ENCODE measurements at regions not wholly inside any gene's neighbourhood (a gene's known extent, or its start where the extent isn't known, plus 50 kb on each side); places are given as distances from the start of the nearest gene placed in this dataset.

- ATAC-seq (replicated peaks) (no peak), DNase-seq (no peak)
- H3K36me3 Mint-ChIP-seq: no peaks in the 10 kb centered on the region
- H3K9me3 Mint-ChIP-seq: peaks cover 0 to 4% of the 10 kb centered on the region in 2 donors
- no peaks in the 10 kb centered on the region for H3K4me1 Mint-ChIP-seq
- no peak overlapping the region for H3K4me3 Mint-ChIP-seq
- no peaks in the 10 kb centered on the region for H3K27me3 Mint-ChIP-seq
- no peak overlapping the region for H3K27ac Mint-ChIP-seq
Observed at GRCh38 chr18:40356168-40356567, 1598.9 kb upstream of the PIK3C3 start.

GRCh38 chr18:40355726-40356125 is 1599.3 kb upstream of the PIK3C3 start:
- DNase-seq: no peak
- no peak for ATAC-seq (replicated peaks)
- Mint-ChIP-seq H3K4me1 (no peaks in the 10 kb centered on the region), H3K27me3 (no peaks in the 10 kb centered on the region), H3K27ac (no peak overlapping the region), H3K4me3 (no peak overlapping the region), H3K9me3 (peaks cover 0 to 4% of the 10 kb centered on the region in 2 donors), H3K36me3 (no peaks in the 10 kb centered on the region)

GRCh38 chr18:40348196-40348595 is 1606.8 kb upstream of the PIK3C3 start:
- no peak overlapping the region for H3K4me3 Mint-ChIP-seq
- ATAC-seq (replicated peaks) (no peak), DNase-seq (no peak)
- no peaks in the 10 kb centered on the region for H3K4me1 Mint-ChIP-seq
- H3K36me3 Mint-ChIP-seq: no peaks in the 10 kb centered on the region
- no peaks in the 10 kb centered on the region for H3K27me3 Mint-ChIP-seq
- H3K9me3 Mint-ChIP-seq: no peaks in the 10 kb centered on the region
- no peak overlapping the region for H3K27ac Mint-ChIP-seq

GRCh38 chr18:40347261-40347660 is 1607.8 kb upstream of the PIK3C3 start:
- no peak overlapping the region for H3K27ac Mint-ChIP-seq
- H3K4me1 Mint-ChIP-seq: no peaks in the 10 kb centered on the region
- ATAC-seq (replicated peaks) (no peak), DNase-seq (no peak)
- no peaks in the 10 kb centered on the region for H3K27me3 Mint-ChIP-seq
- no peak overlapping the region for H3K4me3 Mint-ChIP-seq
- H3K36me3 Mint-ChIP-seq: no peaks in the 10 kb centered on the region
- H3K9me3 Mint-ChIP-seq: peaks cover 0 to under 1% of the 10 kb centered on the region in 2 donors

- Mint-ChIP-seq H3K36me3 (no peaks in the 10 kb centered on the region), H3K4me3 (no peak overlapping the region), H3K27me3 (no peaks in the 10 kb centered on the region), H3K4me1 (no peaks in the 10 kb centered on the region), H3K27ac (no peak overlapping the region), H3K9me3 (peaks cover 0 to 3% of the 10 kb centered on the region in 2 donors)
- ATAC-seq (replicated peaks) (no peak), DNase-seq (no peak)
Observed at GRCh38 chr18:40346146-40346545, 1608.9 kb upstream of the PIK3C3 start.

GRCh38 chr18:40341701-40342100 is 1613.3 kb upstream of the PIK3C3 start:
- Mint-ChIP-seq H3K27ac (no peak overlapping the region), H3K27me3 (no peaks in the 10 kb centered on the region), H3K4me3 (no peak overlapping the region), H3K4me1 (no peaks in the 10 kb centered on the region), H3K36me3 (no peaks in the 10 kb centered on the region), H3K9me3 (peaks cover 0 to 7% of the 10 kb centered on the region in 2 donors)
- DNase-seq: no peak
- ATAC-seq (replicated peaks): no peak

- Mint-ChIP-seq H3K9me3 (peaks cover 4 to 12% of the 10 kb centered on the region in 2 donors), H3K4me3 (no peak overlapping the region), H3K36me3 (no peaks in the 10 kb centered on the region), H3K27me3 (no peaks in the 10 kb centered on the region), H3K27ac (no peak overlapping the region), H3K4me1 (no peaks in the 10 kb centered on the region)
- no peak for ATAC-seq (replicated peaks)
- DNase-seq: no peak
Observed at GRCh38 chr18:40338284-40338683, 1616.8 kb upstream of the PIK3C3 start.

GRCh38 chr18:40326985-40327384 is 1628.0 kb upstream of the PIK3C3 start:
- Mint-ChIP-seq H3K27me3 (no peaks in the 10 kb centered on the region), H3K36me3 (no peaks in the 10 kb centered on the region), H3K4me3 (no peak overlapping the region), H3K27ac (no peak overlapping the region), H3K9me3 (peaks cover 5 to 7% of the 10 kb centered on the region in 2 donors), H3K4me1 (no peaks in the 10 kb centered on the region)
- no peak for DNase-seq
- no peak for ATAC-seq (replicated peaks)

- no peak for ATAC-seq (replicated peaks)
Observed at GRCh38 chr18:40325988-40326387, 1629.0 kb upstream of the PIK3C3 start.

GRCh38 chr18:40314199-40314598 is 1640.8 kb upstream of the PIK3C3 start:
- Mint-ChIP-seq H3K4me1 (no peaks in the 10 kb centered on the region), H3K4me3 (no peak overlapping the region), H3K9me3 (peaks cover 0 to 2% of the 10 kb centered on the region in 2 donors), H3K27ac (no peak overlapping the region), H3K36me3 (no peaks in the 10 kb centered on the region), H3K27me3 (no peaks in the 10 kb centered on the region)
- DNase-seq (no peak), ATAC-seq (replicated peaks) (no peak)

More at GRCh38 chr18:40325988-40326387, 1629.0 kb upstream of the PIK3C3 start:
- Mint-ChIP-seq H3K4me1 (no peaks in the 10 kb centered on the region), H3K9me3 (peaks cover 3 to 7% of the 10 kb centered on the region in 2 donors), H3K27ac (no peak overlapping the region), H3K27me3 (no peaks in the 10 kb centered on the region), H3K4me3 (no peak overlapping the region), H3K36me3 (no peaks in the 10 kb centered on the region)
- no peak for DNase-seq

GRCh38 chr18:40313030-40313642 is 1641.9 kb upstream of the PIK3C3 start:
- no peak for DNase-seq
- no peaks in the 10 kb centered on the region for H3K36me3 Mint-ChIP-seq
- no peak overlapping the region for H3K4me3 Mint-ChIP-seq
- no peaks in the 10 kb centered on the region for H3K27me3 Mint-ChIP-seq
- no peaks in the 10 kb centered on the region for H3K4me1 Mint-ChIP-seq
- no peak for ATAC-seq (replicated peaks)
- H3K27ac Mint-ChIP-seq: no peak overlapping the region
- H3K9me3 Mint-ChIP-seq: peaks cover 0 to 2% of the 10 kb centered on the region in 2 donors

GRCh38 chr18:40307627-40308026 is 1647.4 kb upstream of the PIK3C3 start:
- Mint-ChIP-seq H3K4me3 (no peak overlapping the region), H3K9me3 (peaks cover 0 to 3% of the 10 kb centered on the region in 2 donors), H3K27me3 (no peaks in the 10 kb centered on the region), H3K27ac (no peak overlapping the region), H3K4me1 (no peaks in the 10 kb centered on the region), H3K36me3 (no peaks in the 10 kb centered on the region)
- ATAC-seq (replicated peaks): no peak
- no peak for DNase-seq

- DNase-seq (no peak), ATAC-seq (replicated peaks) (no peak)
- Mint-ChIP-seq H3K27ac (no peak overlapping the region), H3K27me3 (no peaks in the 10 kb centered on the region), H3K9me3 (peaks cover 0 to 5% of the 10 kb centered on the region in 2 donors), H3K4me1 (no peaks in the 10 kb centered on the region), H3K36me3 (no peaks in the 10 kb centered on the region), H3K4me3 (no peak overlapping the region)
Observed at GRCh38 chr18:40296717-40297413, 1658.2 kb upstream of the PIK3C3 start.

- Mint-ChIP-seq H3K4me1 (no peaks in the 10 kb centered on the region), H3K27me3 (no peaks in the 10 kb centered on the region), H3K36me3 (no peaks in the 10 kb centered on the region), H3K4me3 (no peak overlapping the region), H3K9me3 (peaks cover 0 to 2% of the 10 kb centered on the region in 2 donors), H3K27ac (no peak overlapping the region)
- ATAC-seq (replicated peaks) (no peak), DNase-seq (no peak)
Observed at GRCh38 chr18:40292985-40293710, 1661.9 kb upstream of the PIK3C3 start.

- Mint-ChIP-seq H3K4me1 (no peaks in the 10 kb centered on the region), H3K36me3 (no peaks in the 10 kb centered on the region), H3K4me3 (no peak overlapping the region), H3K27me3 (no peaks in the 10 kb centered on the region), H3K27ac (no peak overlapping the region), H3K9me3 (peaks cover 5 to 13% of the 10 kb centered on the region in 2 donors)
- no peak for ATAC-seq (replicated peaks)
- DNase-seq: no peak
Observed at GRCh38 chr18:40283560-40283959, 1671.5 kb upstream of the PIK3C3 start.
